HCT116 (cell line): ENCODE measurements at regions not wholly inside any gene's neighbourhood (a gene's known extent, or its start where the extent isn't known, plus 50 kb on each side); places are given as distances from the start of the nearest gene placed in this dataset.

Experiments used
- ATAC-seq: fragments of 200-7000 bp; cut with Tn5 transposase; 2 replicates; pipeline ENCODE4 v1.9.1; 2020; ENCODE audit warnings: mild to moderate bottlenecking, moderate library complexity
- BruUV-seq: library from RNA; stranded (reverse); fragments of 400-500 nt; replicated peaks from 2 replicates; lab custom pipeline; 2021; lab: Mats Ljungman, UMichigan
- CTCF ChIA-PET: fragments of 300-600 bp; sonication (Branson Sonifier 250); formaldehyde crosslinking; loops from one replicate; lab custom pipeline; 2021; ENCODE audit warnings: antibody characterized with exemption; lab: Charles Lee
- POLR2A ChIA-PET: fragments of 300-600, 350-600 bp; sonication (Branson Sonifier 250); formaldehyde crosslinking; loops from one replicate; lab custom pipeline; 2021; ENCODE audit warnings: antibody characterized with exemption; lab: Charles Lee
- RAD21 ChIA-PET, 2 experiments: fragments of 300-600 bp; sonication (Branson Sonifier 250); formaldehyde crosslinking; loops; one replicate each; lab custom pipeline; 2023; ENCODE audit warnings: low total read pairs in 2 of 2; ENCODE audit not compliant: uncharacterized antibody in 2 of 2, unreplicated experiment in 2 of 2, low non-redundant PET in 1 of 2; lab: Charles Lee
- DNase-seq: peaks from one replicate; pipeline ENCODE4 v3.0.0-alpha.2; 2010; ENCODE audit warnings: low read depth, low spot score
- H2AFZ ChIP-seq: fragments of 200-600 bp; shearing (Covaris generic), sonication (generic); 2 replicates; pipeline ENCODE4 v1.6.1; 2017; ENCODE audit warnings: low read depth, mixed run types, mixed read lengths, antibody characterized with exemption, low read length; ENCODE audit not compliant: poor library complexity, severe bottlenecking
- H3K27ac ChIP-seq: 2 replicates; pipeline ENCODE4 v1.5.1; 2012; ENCODE audit warnings: low read depth, low read length
- H3K27me3 ChIP-seq: fragments of 200-600 bp; sonication (generic); 2 replicates; pipeline ENCODE4 v1.6.1; 2016; ENCODE audit warnings: mixed run types, low read length, mixed read lengths; ENCODE audit not compliant: insufficient read depth
- H3K36me3 ChIP-seq, 2 experiments: fragments of 200-500 bp in 1 of 2; fragments of 200-600 bp in 1 of 2; sonication (Bioruptor generic) in 1 of 2; sonication (generic) in 1 of 2; 2 replicates each; pipeline versions ENCODE4 v1.5.1 to v1.6.1; 2014 to 2016; ENCODE audit warnings: low read length in 2 of 2, inconsistent platforms in 1 of 2, mixed read lengths in 1 of 2, mixed run types in 1 of 2; ENCODE audit not compliant: insufficient read depth in 2 of 2, control insufficient read depth in 1 of 2
- H3K4me1 ChIP-seq, 2 experiments: fragments of 200-600 bp in 1 of 2; sonication (generic) in 1 of 2; 2 replicates each; pipeline versions ENCODE4 v1.5.1 to v1.6.1; 2012 to 2017; ENCODE audit warnings: low read length in 2 of 2, inconsistent platforms in 1 of 2, mild to moderate bottlenecking in 1 of 2, mixed read lengths in 1 of 2, mixed run types in 1 of 2, moderate library complexity in 1 of 2; ENCODE audit not compliant: insufficient read depth in 2 of 2, control insufficient read depth in 1 of 2
- H3K4me2 ChIP-seq: fragments of 200-600 bp; sonication (generic); 2 replicates; pipeline ENCODE4 v1.6.1; 2017; ENCODE audit warnings: mixed run types, low read length, mixed read lengths
- H3K4me3 ChIP-seq, 2 experiments: fragments of 200-600 bp in 1 of 2; sonication (generic) in 1 of 2; replicated peaks in 1 of 2; 2 replicates each; pipeline ENCODE4 v1.5.1; 2011 to 2016; ENCODE audit warnings: low read length in 2 of 2, control low read depth in 1 of 2, low read depth in 1 of 2, mild to moderate bottlenecking in 1 of 2, mixed read lengths in 1 of 2, mixed run types in 1 of 2
- H3K79me2 ChIP-seq: fragments of 200-600 bp; sonication (generic); 2 replicates; pipeline ENCODE4 v1.6.1; 2017; ENCODE audit warnings: mild to moderate bottlenecking, mixed run types, low read length, moderate library complexity, mixed read lengths; ENCODE audit not compliant: insufficient read depth
- H3K9ac ChIP-seq: fragments of 200-600 bp; sonication (generic); 2 replicates; pipeline ENCODE4 v1.6.1; 2016; ENCODE audit warnings: low read length, mixed read lengths
- H3K9me2 ChIP-seq: fragments of 200-600 bp; sonication (generic), shearing (Covaris generic); 2 replicates; pipeline ENCODE4 v1.6.1; 2017; ENCODE audit warnings: mixed run types, mild to moderate bottlenecking, moderate library complexity; ENCODE audit not compliant: insufficient read depth
- H3K9me3 ChIP-seq, 2 experiments: fragments of 200-500 bp in 1 of 2; fragments of 200-600 bp in 1 of 2; sonication (Bioruptor generic) in 1 of 2; sonication (generic) in 1 of 2; 2 replicates each; pipeline ENCODE4 v1.6.1; 2014 to 2017; ENCODE audit warnings: low read length in 2 of 2, mixed read lengths in 2 of 2, inconsistent platforms in 1 of 2, low read depth in 1 of 2, mild to moderate bottlenecking in 1 of 2, mixed run types in 1 of 2, moderate library complexity in 1 of 2; ENCODE audit not compliant: control insufficient read depth in 1 of 2, insufficient read depth in 1 of 2
- H4K20me1 ChIP-seq: fragments of 200-600 bp; sonication (generic), shearing (Covaris generic); 2 replicates; pipeline ENCODE4 v1.6.1; 2017; ENCODE audit warnings: mixed run types, mild to moderate bottlenecking, moderate library complexity; ENCODE audit not compliant: insufficient read depth
- ATF3 ChIP-seq: IDR thresholded peaks from 2 replicates; pipeline ENCODE4 v1.6.1; 2012
- CBX3 ChIP-seq: IDR thresholded peaks from 2 replicates; pipeline ENCODE4 v1.6.1; 2012; ENCODE audit warnings: low read depth
- CTCF ChIP-seq, 3 experiments: fragments of 200-600 bp in 1 of 3; sonication (generic) in 1 of 3; IDR thresholded peaks in 2 of 3; conservative IDR thresholded peaks in 1 of 3; 2 replicates each; pipeline ENCODE4 v1.5.1; 2012 to 2017; ENCODE audit warnings: low read depth in 2 of 3, low read length in 2 of 3, antibody characterized with exemption in 1 of 3, borderline replicate concordance in 1 of 3, control low read depth in 1 of 3, mild to moderate bottlenecking in 1 of 3, mixed read lengths in 1 of 3, mixed run types in 1 of 3, moderate library complexity in 1 of 3; ENCODE audit not compliant: insufficient read depth in 1 of 3
- EGR1 ChIP-seq: IDR thresholded peaks from 2 replicates; pipeline ENCODE4 v1.6.1; 2012; ENCODE audit warnings: low read depth
- ELF1 ChIP-seq: IDR thresholded peaks from 2 replicates; pipeline ENCODE4 v1.6.1; 2012; ENCODE audit warnings: low read depth, borderline replicate concordance
- EZH2phosphoT487 ChIP-seq: fragments of 200-600 bp; IDR thresholded peaks from 2 replicates; pipeline ENCODE4 v1.6.1; 2018; ENCODE audit warnings: antibody characterized with exemption, borderline replicate concordance
- JUND ChIP-seq: IDR thresholded peaks from 2 replicates; pipeline ENCODE4 v1.6.1; 2012
- MAX ChIP-seq: IDR thresholded peaks from 2 replicates; pipeline ENCODE4 v1.6.1; 2012
- POLR2A ChIP-seq: IDR thresholded peaks from 2 replicates; pipeline ENCODE4 v1.7.0; 2011; ENCODE audit warnings: borderline replicate concordance; ENCODE audit not compliant: insufficient read depth, insufficient read length; ENCODE audit errors: extremely low read depth
- SIN3A ChIP-seq: IDR thresholded peaks from 2 replicates; pipeline ENCODE4 v1.6.1; 2012; ENCODE audit warnings: low read depth
- YY1 ChIP-seq: IDR thresholded peaks from 2 replicates; pipeline ENCODE4 v1.6.1; 2011; ENCODE audit warnings: low read length, low read depth, moderate library complexity, mild to moderate bottlenecking; ENCODE audit not compliant: insufficient replicate concordance; ENCODE audit errors: extremely low read depth
- ZBTB33 ChIP-seq: IDR thresholded peaks from 2 replicates; pipeline ENCODE4 v1.6.1; 2011; ENCODE audit warnings: mild to moderate bottlenecking, low read length, moderate library complexity; ENCODE audit not compliant: insufficient replicate concordance; ENCODE audit errors: extremely low read depth
- ZNF274 ChIP-seq: fragments of 200-500 bp; sonication (Bioruptor generic); IDR thresholded peaks from 2 replicates; pipeline ENCODE4 v1.6.1; 2014; ENCODE audit warnings: mild to moderate bottlenecking, low read depth, low read length, inconsistent platforms
- intact Hi-C: fragments of 100-400 bp; cut with micrococcal nuclease; formaldehyde crosslinking; loops from 2 replicates; pipeline ENCODE4 v1.10.0; 2022

- Histone ChIP-seq H3K79me2 (no peaks in the 10 kb centered on the region), H3K4me3 (no peak overlapping the region), H3K4me1 (no peaks in the 10 kb centered on the region), H3K9ac (no peak overlapping the region), H3K9me3 (0 out of 4 replicates have a peak, but pooled peaks cover 0 to 3% of the 10 kb centered on the region in 2 experiments), H3K27ac (no peak overlapping the region), H3K27me3 (no peaks in the 10 kb centered on the region), H4K20me1 (no peaks in the 10 kb centered on the region), H2AFZ (no peak overlapping the region), H3K36me3 (no peaks in the 10 kb centered on the region), H3K4me2 (no peak overlapping the region), H3K9me2 (no peaks in the 10 kb centered on the region)
- no peak for DNase-seq
- CTCF ChIA-PET = no interaction called here
- no peak for ATAC-seq
- intact Hi-C loops = no loop called here
- RAD21 ChIA-PET = no interaction called here
- BruUV-seq = no TSS peak
- TF ChIP-seq ZNF274 (no peak), SIN3A (no peak), MAX (no peak), JUND (no peak), ATF3 (no peak), YY1 (no peak)
- POLR2A ChIA-PET = no interaction called here
Measured at GRCh38 chr17:69654981-69655855, 240.7 kb downstream of the MAP2K6 start.

GRCh38 chr17:69655902-69656301, 241.4 kb downstream of the MAP2K6 start:
- H3K9me3 ChIP-seq = 0 out of 4 replicates have a peak, but pooled peaks cover 0 to 3% of the 10 kb centered on the region in 2 experiments
- no peaks in the 10 kb centered on the region for H3K79me2 ChIP-seq
- H3K9me2 ChIP-seq = no peaks in the 10 kb centered on the region
- CTCF ChIA-PET = no interaction called here
- intact Hi-C loops = no loop called here
- H3K4me2 ChIP-seq = no peak overlapping the region
- no peak overlapping the region for H3K4me3 ChIP-seq
- no peak overlapping the region for H3K9ac ChIP-seq
- DNase-seq = no peak
- H3K36me3 ChIP-seq = no peaks in the 10 kb centered on the region
- no peak overlapping the region for H3K27ac ChIP-seq
- RAD21 ChIA-PET = no interaction called here
- no peak for ATAC-seq
- BruUV-seq = no TSS peak
- H2AFZ ChIP-seq = no peak overlapping the region
- H3K27me3 ChIP-seq = no peaks in the 10 kb centered on the region
- POLR2A ChIA-PET = no interaction called here
- H4K20me1 ChIP-seq = no peaks in the 10 kb centered on the region
- no peaks in the 10 kb centered on the region for H3K4me1 ChIP-seq
- TF ChIP-seq EGR1 (no peak), CTCF (IDR thresholded peaks at IDR 0.05 in 2 of 3, conservative IDR thresholded peaks at IDR 0.05 in 1 of 3; ENCODE audit: borderline replicate concordance in 1 of 3, insufficient read depth in 1 of 3, low read depth in 2 of 3, low read length in 2 of 3) (no peak), SIN3A (no peak), ZNF274 (no peak), ELF1 (no peak), EZH2phosphoT487 (no peak), JUND (no peak), MAX (no peak), ZBTB33 (no peak), ATF3 (no peak), CBX3 (no peak), POLR2A (no peak)
